Activated CD8-positive, alpha-beta T cell treated with anti-CD3 and anti-CD28 coated beads for 36 hours (primary cell): ENCODE measurements at regions not wholly inside any gene's neighbourhood (a gene's known extent, or its start where the extent isn't known, plus 50 kb on each side); places are given as distances from the start of the nearest gene placed in this dataset.
"Not testable (repeated sequence)": the region's sequence is repeated elsewhere in the genome, so short reads cannot be mapped to it uniquely, and the experiment has no call there.

ENCODE experiments used
- ATAC-seq: fragments of 200-7000 bp; cut with Tn5 transposase; one replicate; pipeline ENCODE4 v1.10.0; 2021; ENCODE audit warnings: mild to moderate bottlenecking, moderate library complexity
- CTCF ChIA-PET: fragments of 350-600 bp; sonication (Branson Sonifier 250); formaldehyde crosslinking; loops from one replicate; lab custom pipeline; 2021; ENCODE audit warnings: antibody characterized with exemption; lab: Charles Lee
- POLR2A ChIA-PET: fragments of 350-600 bp; sonication (Branson Sonifier 250); formaldehyde crosslinking; loops from one replicate; lab custom pipeline; 2021; ENCODE audit warnings: antibody characterized with exemption; lab: Charles Lee
- DNase-seq: peaks from one replicate; pipeline ENCODE4 v3.0.0-alpha.2; 2020
- H3K27ac Mint-ChIP-seq: one replicate; pipeline ENCODE4 v1.8.0; 2021; ENCODE audit warnings: mild to moderate bottlenecking, mixed read lengths
- H3K27me3 Mint-ChIP-seq: one replicate; pipeline ENCODE4 v1.8.0; 2021; ENCODE audit warnings: mixed read lengths
- H3K36me3 Mint-ChIP-seq: one replicate; pipeline ENCODE4 v1.8.0; 2021; ENCODE audit warnings: low read depth, mixed read lengths
- H3K4me1 Mint-ChIP-seq: one replicate; pipeline ENCODE4 v1.8.0; 2021; ENCODE audit warnings: low read depth, mixed read lengths
- H3K4me3 Mint-ChIP-seq: one replicate; pipeline ENCODE4 v1.8.0; 2021; ENCODE audit warnings: mild to moderate bottlenecking, moderate library complexity, mixed read lengths
- H3K9me3 Mint-ChIP-seq: one replicate; pipeline ENCODE4 v1.8.0; 2021; ENCODE audit warnings: mixed read lengths
- CTCF ChIP-seq: fragments of 200-600 bp; IDR thresholded peaks from one replicate; pipeline ENCODE4 v1.8.0; 2022; ENCODE audit warnings: antibody characterized with exemption, mild to moderate bottlenecking
- intact Hi-C: fragments of 100-400 bp; cut with micrococcal nuclease; formaldehyde crosslinking; loops from one replicate; pipeline ENCODE4 v1.10.0; 2022

GRCh38 chr16:29128732-29129457 is 144.0 kb downstream of the LAT start:
- POLR2A ChIA-PET, H3K27me3 Mint-ChIP-seq, H3K27ac Mint-ChIP-seq, H3K36me3 Mint-ChIP-seq, CTCF ChIA-PET, DNase-seq, ATAC-seq, H3K4me3 Mint-ChIP-seq, H3K9me3 Mint-ChIP-seq, intact Hi-C loops: not testable (repeated sequence)
- H3K4me1 Mint-ChIP-seq = peaks cover 12% of the 10 kb centered on the region

DNA sequence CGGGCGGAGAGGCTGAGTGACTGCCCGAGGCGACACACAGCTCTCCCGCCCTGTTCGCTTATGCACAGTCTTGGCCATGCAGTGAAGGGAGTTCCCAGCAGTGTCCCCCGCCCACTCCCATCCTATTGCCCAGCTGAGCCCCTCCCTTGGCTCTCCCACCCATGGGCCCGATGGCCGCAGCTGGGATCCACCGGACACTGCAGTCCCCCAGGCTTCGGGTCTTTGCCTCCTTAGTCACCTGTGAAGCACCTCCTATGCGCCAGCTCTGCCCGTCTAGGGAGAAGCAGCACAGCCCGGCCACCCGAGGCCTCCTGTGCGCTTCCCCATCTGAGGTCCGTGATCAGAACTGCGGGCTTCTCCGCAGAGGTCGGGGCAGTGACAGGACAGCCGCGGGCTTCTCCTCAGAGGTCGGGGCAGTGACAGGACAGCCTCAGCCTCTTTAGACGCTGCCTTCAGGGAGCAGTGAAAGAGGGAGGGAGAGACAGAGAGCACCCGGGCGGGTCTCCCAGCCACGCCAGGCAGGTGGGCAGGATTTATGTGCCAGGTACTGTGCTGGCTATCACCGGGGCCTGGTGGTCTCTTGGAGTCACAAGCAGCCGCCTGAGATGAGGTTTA is 143.1 kb downstream of the LAT start:
- H3K27me3 Mint-ChIP-seq, intact Hi-C loops, H3K9me3 Mint-ChIP-seq, POLR2A ChIA-PET, H3K4me3 Mint-ChIP-seq, ATAC-seq, H3K27ac Mint-ChIP-seq, DNase-seq, CTCF ChIA-PET, H3K36me3 Mint-ChIP-seq: not testable (repeated sequence)
- peaks cover 12% of the 10 kb centered on the region for H3K4me1 Mint-ChIP-seq

DNA sequence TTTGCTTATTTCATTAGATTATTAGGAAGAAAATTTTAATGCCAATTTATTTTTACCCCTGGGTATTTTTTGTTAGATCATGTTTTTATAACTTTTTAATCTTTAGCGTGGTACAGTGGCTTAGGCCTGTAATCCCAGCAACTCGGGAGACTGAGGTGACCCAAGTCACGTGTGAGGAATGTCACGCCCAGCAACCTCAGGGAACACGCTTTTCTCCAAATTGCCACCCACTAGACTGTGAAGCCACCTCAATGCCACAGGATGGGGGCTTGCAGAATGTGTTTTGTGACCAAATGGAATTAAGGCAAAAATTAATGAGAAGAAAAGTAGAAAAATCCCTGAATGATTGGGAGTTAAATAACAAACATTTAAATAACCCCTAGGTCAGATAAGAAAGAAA is 141.8 kb downstream of the LAT start:
- no peak for ATAC-seq
- POLR2A ChIA-PET = no interaction called here
- no peak for TF ChIP-seq CTCF
- Mint-ChIP-seq H3K9me3 (no peaks in the 10 kb centered on the region), H3K27me3 (no peaks in the 10 kb centered on the region), H3K36me3 (no peaks in the 10 kb centered on the region), H3K27ac (no peak overlapping the region), H3K4me3 (no peak overlapping the region), H3K4me1 (peaks cover 12% of the 10 kb centered on the region)
- no peak for DNase-seq
- CTCF ChIA-PET = no interaction called here
- intact Hi-C loops = no loop called here

DNA sequence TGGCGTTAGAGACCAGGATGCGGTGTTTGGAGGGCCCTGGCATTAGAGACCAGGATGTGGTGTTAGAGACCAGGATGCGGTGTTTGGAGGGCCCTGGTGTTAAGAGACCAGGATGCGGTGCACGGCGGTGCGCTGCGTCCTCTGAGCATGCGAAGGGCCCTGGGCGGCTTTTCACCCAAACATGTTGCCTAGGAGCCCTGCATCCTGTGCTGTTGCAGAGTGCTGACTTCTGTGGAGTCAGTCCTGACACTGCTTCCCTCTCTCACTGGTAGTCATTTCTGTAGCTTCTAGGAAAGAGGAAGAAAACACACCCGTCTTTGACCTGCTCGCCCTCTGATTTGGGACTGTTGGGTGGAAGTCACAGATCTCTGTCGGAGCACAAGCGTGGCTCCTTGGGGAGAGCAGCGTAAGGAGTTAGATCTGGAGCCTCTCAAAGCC is 141.2 kb downstream of the LAT start:
- intact Hi-C loops = no loop called here
- ATAC-seq = peak; percentile 67
- no peaks in the 10 kb centered on the region for H3K9me3 Mint-ChIP-seq
- H3K4me1 Mint-ChIP-seq = peaks cover 15% of the 10 kb centered on the region
- TF ChIP-seq CTCF = no peak
- H3K27me3 Mint-ChIP-seq = no peaks in the 10 kb centered on the region
- ChIA-PET POLR2A (no interaction called here), CTCF (no interaction called here)
- DNase-seq = peak; percentile 24
- no peaks in the 10 kb centered on the region for H3K36me3 Mint-ChIP-seq
- peak overlapping the region; percentile 28 for H3K27ac Mint-ChIP-seq
- H3K4me3 Mint-ChIP-seq = no peak overlapping the region

DNA sequence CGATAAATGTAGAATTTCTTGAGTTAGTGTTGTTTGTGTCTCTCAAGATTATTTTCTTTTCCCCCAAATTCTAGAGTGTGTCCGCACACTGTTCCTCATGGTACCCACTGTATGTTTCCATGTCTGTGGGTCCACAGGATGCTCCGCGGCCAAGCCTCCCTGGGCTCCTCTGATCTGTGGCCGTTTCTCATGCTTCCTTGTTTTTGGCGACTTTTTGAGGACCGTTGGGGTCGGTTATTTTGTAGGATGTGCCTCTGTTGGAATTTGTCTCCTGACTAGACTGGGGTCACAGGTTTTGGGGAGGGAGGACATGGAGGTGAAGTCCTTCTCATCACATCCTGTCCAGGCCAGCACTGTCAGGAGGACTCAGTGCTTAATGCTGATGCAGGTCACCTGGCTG is 140.0 kb downstream of the LAT start:
- POLR2A ChIA-PET = no interaction called here
- Mint-ChIP-seq H3K27ac (no peak overlapping the region), H3K4me1 (peaks cover 15% of the 10 kb centered on the region), H3K4me3 (no peak overlapping the region), H3K36me3 (no peaks in the 10 kb centered on the region), H3K9me3 (no peaks in the 10 kb centered on the region), H3K27me3 (no peaks in the 10 kb centered on the region)
- intact Hi-C loops = no loop called here
- ATAC-seq (no peak), DNase-seq (no peak)
- CTCF ChIA-PET = no interaction called here
- no peak for TF ChIP-seq CTCF

GRCh38 chr16:29124162-29124561 is 139.3 kb downstream of the LAT start:
- H3K36me3 Mint-ChIP-seq, H3K9me3 Mint-ChIP-seq, ATAC-seq, POLR2A ChIA-PET, DNase-seq, H3K27ac Mint-ChIP-seq, intact Hi-C loops, H3K4me3 Mint-ChIP-seq, H3K27me3 Mint-ChIP-seq, CTCF ChIA-PET: not testable (repeated sequence)
- peaks cover 15% of the 10 kb centered on the region for H3K4me1 Mint-ChIP-seq

GRCh38 chr16:29120680-29121079 is 135.8 kb downstream of the LAT start:
- Mint-ChIP-seq H3K4me1 (peaks cover 30% of the 10 kb centered on the region), H3K36me3 (peaks cover 21% of the 10 kb centered on the region)
- ATAC-seq, DNase-seq, CTCF ChIA-PET, H3K27me3 Mint-ChIP-seq, POLR2A ChIA-PET, intact Hi-C loops, H3K9me3 Mint-ChIP-seq, H3K27ac Mint-ChIP-seq, H3K4me3 Mint-ChIP-seq: not testable (repeated sequence)

DNA sequence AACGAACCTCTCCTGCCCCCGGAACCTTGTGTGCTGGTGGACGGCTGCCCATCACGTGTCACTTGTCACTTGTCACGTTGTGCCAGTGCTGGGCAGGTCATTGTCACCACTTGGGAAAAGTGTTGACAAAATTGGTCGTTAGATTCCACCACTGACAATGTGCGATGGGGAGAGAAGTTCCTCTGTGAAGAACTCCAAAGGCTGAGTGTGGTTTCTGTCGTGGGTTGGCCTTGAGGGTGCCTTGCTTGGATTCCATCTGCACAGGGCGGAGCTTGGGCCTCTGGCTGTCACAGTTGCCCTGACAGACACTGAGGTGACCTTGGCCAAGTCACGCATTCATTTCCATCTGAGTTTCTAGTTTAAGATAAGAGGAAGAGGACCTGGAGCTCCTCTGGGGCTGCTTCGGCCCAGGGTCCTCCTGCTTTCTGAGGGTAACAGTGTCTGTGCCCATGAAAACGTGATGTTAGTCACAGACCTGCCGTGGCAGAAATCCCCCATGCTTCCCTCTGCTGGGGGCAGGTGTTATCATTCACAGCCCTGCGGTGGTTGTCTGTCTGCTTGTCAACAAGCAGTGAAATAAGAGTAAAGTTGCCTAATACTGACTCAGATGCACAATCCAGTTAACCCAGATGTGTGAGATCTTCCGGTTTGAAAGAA is 133.6 kb downstream of the LAT start:
- H3K9me3 Mint-ChIP-seq, CTCF ChIA-PET, H3K4me3 Mint-ChIP-seq, intact Hi-C loops, POLR2A ChIA-PET, H3K27me3 Mint-ChIP-seq: not testable (repeated sequence)
- H3K27ac Mint-ChIP-seq = peak overlapping the region; percentile 74
- ATAC-seq (peak; percentile 47), DNase-seq (peak; percentile 61)
- peaks cover 48% of the 10 kb centered on the region for H3K4me1 Mint-ChIP-seq
- H3K36me3 Mint-ChIP-seq = peaks cover 35% of the 10 kb centered on the region
